H9 (cell line): ENCODE measurements at regions not wholly inside any gene's neighbourhood (a gene's known extent, or its start where the extent isn't known, plus 50 kb on each side); places are given as distances from the start of the nearest gene placed in this dataset.

Experiments
- DNase-seq: peaks from one replicate; pipeline ENCODE4 v3.0.0-alpha.2; 2017
- H2AFZ ChIP-seq: one replicate; pipeline ENCODE4 v1.6.1; 2013; ENCODE audit warnings: mild to moderate bottlenecking, low read length, control low read depth, moderate library complexity
- H2AK5ac ChIP-seq: 2 replicates; pipeline ENCODE4 v1.6.1; 2013; ENCODE audit warnings: low read length, control low read depth, mixed read lengths; ENCODE audit not compliant: insufficient read length
- H2BK120ac ChIP-seq: one replicate; pipeline ENCODE4 v1.6.1; 2013; ENCODE audit warnings: low read depth, mild to moderate bottlenecking, low read length, control low read depth, inconsistent platforms; ENCODE audit not compliant: poor library complexity, severe bottlenecking
- H2BK12ac ChIP-seq: 2 replicates; pipeline ENCODE4 v1.6.1; 2013; ENCODE audit warnings: low read length, control low read depth, mixed read lengths, low read depth; ENCODE audit not compliant: insufficient read length
- H2BK15ac ChIP-seq: 2 replicates; pipeline ENCODE4 v1.6.1; 2013; ENCODE audit warnings: low read depth, low read length, control low read depth
- H2BK20ac ChIP-seq: one replicate; pipeline ENCODE4 v1.6.1; 2013; ENCODE audit warnings: low read depth, mild to moderate bottlenecking, low read length, control low read depth, inconsistent platforms; ENCODE audit not compliant: poor library complexity, severe bottlenecking
- H2BK5ac ChIP-seq: 2 replicates; pipeline ENCODE4 v1.6.1; 2013; ENCODE audit warnings: low read length, control low read depth, mixed read lengths; ENCODE audit not compliant: insufficient read length
- H3K14ac ChIP-seq: 2 replicates; pipeline ENCODE4 v1.6.1; 2013; ENCODE audit warnings: low read length, control low read depth; ENCODE audit not compliant: insufficient read depth
- H3K18ac ChIP-seq: 2 replicates; pipeline ENCODE4 v1.6.1; 2013; ENCODE audit warnings: low read depth, mild to moderate bottlenecking, mixed read lengths, low read length, control low read depth; ENCODE audit not compliant: insufficient read length
- H3K23ac ChIP-seq: 2 replicates; pipeline ENCODE4 v1.6.1; 2013; ENCODE audit warnings: low read length, control low read depth, mixed read lengths, low read depth; ENCODE audit not compliant: insufficient read length
- H3K23me2 ChIP-seq: 2 replicates; pipeline ENCODE4 v1.6.1; 2013; ENCODE audit warnings: low read depth, mild to moderate bottlenecking, mixed read lengths, low read length, control low read depth; ENCODE audit not compliant: insufficient read length, poor library complexity, severe bottlenecking
- H3K27ac ChIP-seq: 2 replicates; pipeline ENCODE4 v1.5.1; 2013; ENCODE audit warnings: low read length, control low read depth, mixed read lengths, low read depth; ENCODE audit not compliant: insufficient read length
- H3K27me3 ChIP-seq: 2 replicates; pipeline ENCODE4 v1.6.1; 2013; ENCODE audit warnings: low read length, control low read depth, inconsistent platforms; ENCODE audit not compliant: insufficient read depth
- H3K4ac ChIP-seq: 2 replicates; pipeline ENCODE4 v1.6.1; 2013; ENCODE audit warnings: low read depth, mild to moderate bottlenecking, control low read depth, inconsistent platforms, low read length, moderate library complexity
- H3K4me1 ChIP-seq: 2 replicates; pipeline ENCODE4 v1.6.1; 2013; ENCODE audit warnings: low read length, control low read depth, inconsistent platforms; ENCODE audit not compliant: insufficient read depth
- H3K4me2 ChIP-seq: 2 replicates; pipeline ENCODE4 v1.6.1; 2013; ENCODE audit warnings: low read length, control low read depth, mixed read lengths; ENCODE audit not compliant: insufficient read length, insufficient read depth
- H3K56ac ChIP-seq: 2 replicates; pipeline ENCODE4 v1.6.1; 2013; ENCODE audit warnings: low read depth, mild to moderate bottlenecking, mixed read lengths, low read length, control low read depth; ENCODE audit not compliant: insufficient read length
- H3K79me1 ChIP-seq: 2 replicates; pipeline ENCODE4 v1.6.1; 2013; ENCODE audit warnings: low read depth, mild to moderate bottlenecking, moderate library complexity, low read length, control low read depth, inconsistent platforms; ENCODE audit not compliant: insufficient read depth, poor library complexity, severe bottlenecking
- H3K79me2 ChIP-seq: 2 replicates; pipeline ENCODE4 v1.6.1; 2013; ENCODE audit warnings: low read length, control low read depth, inconsistent platforms; ENCODE audit not compliant: insufficient read depth
- H3K9ac ChIP-seq: 2 replicates; pipeline ENCODE4 v1.6.1; 2013; ENCODE audit warnings: low read length, control low read depth, mixed read lengths; ENCODE audit not compliant: insufficient read length; ENCODE audit errors: extremely low read depth
- H3K9me3 ChIP-seq: one replicate; pipeline ENCODE4 v1.6.1; 2013; ENCODE audit warnings: low read depth, low read length, inconsistent platforms; ENCODE audit not compliant: control insufficient read depth
- H3T11ph ChIP-seq: one replicate; pipeline ENCODE4 v1.6.1; 2013; ENCODE audit warnings: mild to moderate bottlenecking, low read length, control low read depth, inconsistent platforms
- H4K20me1 ChIP-seq: one replicate; pipeline ENCODE4 v1.6.1; 2013; ENCODE audit not compliant: control insufficient read depth, insufficient read length, insufficient read depth
- H4K5ac ChIP-seq: 2 replicates; pipeline ENCODE4 v1.6.1; 2013; ENCODE audit warnings: low read depth, mild to moderate bottlenecking, mixed read lengths, low read length, control low read depth; ENCODE audit not compliant: insufficient read length
- H4K8ac ChIP-seq: replicated peaks from 2 replicates; pipeline ENCODE4 v1.6.1; 2013; ENCODE audit warnings: low read length, control low read depth, mixed read lengths, low read depth; ENCODE audit not compliant: insufficient read length
- H4K91ac ChIP-seq: 2 replicates; pipeline ENCODE4 v1.6.1; 2013; ENCODE audit warnings: low read depth, mild to moderate bottlenecking, moderate library complexity, mixed read lengths, low read length, control low read depth; ENCODE audit not compliant: insufficient read length
- H3K27ac Mint-ChIP-seq, 3 experiments: 2 replicates in 2 of 3; 3 replicates in 1 of 3; pipeline ENCODE4 v1.8.0; 2020 to 2021; ENCODE audit warnings: mixed read lengths in 3 of 3, mild to moderate bottlenecking in 1 of 3, moderate library complexity in 1 of 3
- H3K27me3 Mint-ChIP-seq: 2 replicates; pipeline ENCODE4 v1.8.0; 2021; ENCODE audit warnings: low read depth, mild to moderate bottlenecking, moderate library complexity, mixed read lengths
- H3K36me3 Mint-ChIP-seq, 3 experiments: 2 replicates in 2 of 3; 3 replicates in 1 of 3; pipeline ENCODE4 v1.8.0; 2020 to 2021; ENCODE audit warnings: low read depth in 3 of 3, mixed read lengths in 3 of 3; ENCODE audit not compliant: insufficient read depth in 1 of 3
- H3K4me1 Mint-ChIP-seq, 2 experiments: 2 replicates each; pipeline ENCODE4 v1.8.0; 2020; ENCODE audit warnings: mixed read lengths in 2 of 2
- H3K4me3 Mint-ChIP-seq, 2 experiments: 2 replicates in 1 of 2; 3 replicates in 1 of 2; pipeline ENCODE4 v1.8.0; 2020 to 2021; ENCODE audit warnings: mild to moderate bottlenecking in 2 of 2, mixed read lengths in 2 of 2, moderate library complexity in 1 of 2
- H3K9me3 Mint-ChIP-seq, 2 experiments: 2 replicates in 1 of 2; 3 replicates in 1 of 2; pipeline ENCODE4 v1.8.0; 2020; ENCODE audit warnings: mild to moderate bottlenecking in 2 of 2, mixed read lengths in 2 of 2, moderate library complexity in 1 of 2
- WGBS: extraction: QIAGEN DNeasy Blood & Tissue Kit; methylation state at CpG from one replicate; pipeline ENCODE4 v1.1.7; 2013; ENCODE audit warnings: missing lambda C conversion rate, low lambda C conversion rate, mixed read lengths; ENCODE audit not compliant: insufficient read length; ENCODE audit errors: extremely low coverage; 5-methylcytosine and 5-hydroxymethylcytosine counted together
- TF ChIP-seq, protein P1 (sequence below): fragments of 200-600 bp; sonication (generic); conservative IDR thresholded peaks from 3 replicates; pipeline ENCODE4 v1.8.0; 2021; ENCODE audit warnings: antibody characterized with exemption, mild to moderate bottlenecking

GRCh38 chr14:22040781-22041125, 367.1 kb upstream of the OR4E1 start:
- Histone ChIP-seq H2AFZ (no peak overlapping the region), H2BK5ac (no peak overlapping the region), H4K8ac (no peak overlapping the region), H3K4ac (no peak overlapping the region), H3K4me2 (no peak overlapping the region), H4K91ac (no peak overlapping the region), H2BK12ac (no peak overlapping the region), H2BK15ac (no peak overlapping the region), H4K20me1 (no peaks in the 10 kb centered on the region), H3K56ac (no peak overlapping the region), H3K79me2 (no peaks in the 10 kb centered on the region), H2AK5ac (no peak overlapping the region), H3K4me1 (no peaks in the 10 kb centered on the region), H4K5ac (no peak overlapping the region), H3K9me3 (no peaks in the 10 kb centered on the region), H2BK20ac (no peak overlapping the region), H3K27me3 (no peaks in the 10 kb centered on the region), H3K18ac (no peak overlapping the region), H3K23ac (no peak overlapping the region), H3T11ph (no peak overlapping the region), H3K14ac (no peak overlapping the region), H3K23me2 (no peaks in the 10 kb centered on the region), H2BK120ac (no peak overlapping the region), H3K79me1 (no peaks in the 10 kb centered on the region), H3K27ac (no peak overlapping the region), H3K9ac (no peak overlapping the region)
- no peaks in the 10 kb centered on the region for H3K27me3 Mint-ChIP-seq
- H3K27ac Mint-ChIP-seq = no peak overlapping the region
- H3K36me3 Mint-ChIP-seq = no peaks in the 10 kb centered on the region
- no peaks in the 10 kb centered on the region for H3K9me3 Mint-ChIP-seq
- TF ChIP-seq, protein P1, sequence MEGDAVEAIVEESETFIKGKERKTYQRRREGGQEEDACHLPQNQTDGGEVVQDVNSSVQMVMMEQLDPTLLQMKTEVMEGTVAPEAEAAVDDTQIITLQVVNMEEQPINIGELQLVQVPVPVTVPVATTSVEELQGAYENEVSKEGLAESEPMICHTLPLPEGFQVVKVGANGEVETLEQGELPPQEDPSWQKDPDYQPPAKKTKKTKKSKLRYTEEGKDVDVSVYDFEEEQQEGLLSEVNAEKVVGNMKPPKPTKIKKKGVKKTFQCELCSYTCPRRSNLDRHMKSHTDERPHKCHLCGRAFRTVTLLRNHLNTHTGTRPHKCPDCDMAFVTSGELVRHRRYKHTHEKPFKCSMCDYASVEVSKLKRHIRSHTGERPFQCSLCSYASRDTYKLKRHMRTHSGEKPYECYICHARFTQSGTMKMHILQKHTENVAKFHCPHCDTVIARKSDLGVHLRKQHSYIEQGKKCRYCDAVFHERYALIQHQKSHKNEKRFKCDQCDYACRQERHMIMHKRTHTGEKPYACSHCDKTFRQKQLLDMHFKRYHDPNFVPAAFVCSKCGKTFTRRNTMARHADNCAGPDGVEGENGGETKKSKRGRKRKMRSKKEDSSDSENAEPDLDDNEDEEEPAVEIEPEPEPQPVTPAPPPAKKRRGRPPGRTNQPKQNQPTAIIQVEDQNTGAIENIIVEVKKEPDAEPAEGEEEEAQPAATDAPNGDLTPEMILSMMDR = no peak
- H3K4me1 Mint-ChIP-seq = no peaks in the 10 kb centered on the region
- no peak overlapping the region for H3K4me3 Mint-ChIP-seq
- DNase-seq = no peak
- WGBS = no CpG with 5 or more reads among the region's 3 CpGs
